ENCODE measurements at regions not wholly inside any gene's neighbourhood (a gene's known extent, or its start where the extent isn't known, plus 50 kb on each side); places are given as distances from the start of the nearest gene placed in this dataset.
"Not testable (repeated sequence)": the region's sequence is repeated elsewhere in the genome, so short reads cannot be mapped to it uniquely, and the experiment has no call there.

DNA sequence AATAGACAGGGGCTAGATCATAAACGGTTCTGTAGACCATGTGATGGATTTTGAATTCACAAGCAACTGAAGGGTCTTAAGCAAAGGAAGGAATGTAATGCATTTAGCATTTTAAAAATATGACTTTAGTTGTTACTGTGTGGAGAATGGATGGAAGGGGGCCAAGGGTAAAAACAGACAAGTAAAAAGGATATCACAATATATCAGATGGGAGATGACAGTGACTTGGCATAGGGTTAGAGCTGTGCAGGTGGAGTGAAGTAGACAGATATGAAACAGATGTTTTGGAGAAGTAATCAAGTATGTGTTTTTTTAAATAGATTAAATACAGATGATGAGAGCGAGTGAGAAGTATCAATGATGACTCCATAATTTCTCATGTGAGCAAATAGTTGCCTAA lies 1116.0 kb upstream of the TENM3 start:
- Mint-ChIP-seq H3K36me3 (ENCODE audit: unreplicated experiment) (no peaks in the 10 kb centered on the region), H3K27ac (ENCODE audit: unreplicated experiment) (no peak overlapping the region), H3K27me3 (ENCODE audit: unreplicated experiment) (no peaks in the 10 kb centered on the region), H3K4me3 (ENCODE audit: unreplicated experiment) (no peak overlapping the region), H3K4me1 (ENCODE audit: unreplicated experiment) (no peaks in the 10 kb centered on the region), H3K9me3 (ENCODE audit: unreplicated experiment) (peaks cover 20% of the 10 kb centered on the region)
- DNase-seq (ENCODE audit: extremely low spot score, unreplicated experiment): no peak
- TF ChIP-seq, protein P1, sequence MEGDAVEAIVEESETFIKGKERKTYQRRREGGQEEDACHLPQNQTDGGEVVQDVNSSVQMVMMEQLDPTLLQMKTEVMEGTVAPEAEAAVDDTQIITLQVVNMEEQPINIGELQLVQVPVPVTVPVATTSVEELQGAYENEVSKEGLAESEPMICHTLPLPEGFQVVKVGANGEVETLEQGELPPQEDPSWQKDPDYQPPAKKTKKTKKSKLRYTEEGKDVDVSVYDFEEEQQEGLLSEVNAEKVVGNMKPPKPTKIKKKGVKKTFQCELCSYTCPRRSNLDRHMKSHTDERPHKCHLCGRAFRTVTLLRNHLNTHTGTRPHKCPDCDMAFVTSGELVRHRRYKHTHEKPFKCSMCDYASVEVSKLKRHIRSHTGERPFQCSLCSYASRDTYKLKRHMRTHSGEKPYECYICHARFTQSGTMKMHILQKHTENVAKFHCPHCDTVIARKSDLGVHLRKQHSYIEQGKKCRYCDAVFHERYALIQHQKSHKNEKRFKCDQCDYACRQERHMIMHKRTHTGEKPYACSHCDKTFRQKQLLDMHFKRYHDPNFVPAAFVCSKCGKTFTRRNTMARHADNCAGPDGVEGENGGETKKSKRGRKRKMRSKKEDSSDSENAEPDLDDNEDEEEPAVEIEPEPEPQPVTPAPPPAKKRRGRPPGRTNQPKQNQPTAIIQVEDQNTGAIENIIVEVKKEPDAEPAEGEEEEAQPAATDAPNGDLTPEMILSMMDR (IDR thresholded peaks at IDR 0.05): no peak

DNA sequence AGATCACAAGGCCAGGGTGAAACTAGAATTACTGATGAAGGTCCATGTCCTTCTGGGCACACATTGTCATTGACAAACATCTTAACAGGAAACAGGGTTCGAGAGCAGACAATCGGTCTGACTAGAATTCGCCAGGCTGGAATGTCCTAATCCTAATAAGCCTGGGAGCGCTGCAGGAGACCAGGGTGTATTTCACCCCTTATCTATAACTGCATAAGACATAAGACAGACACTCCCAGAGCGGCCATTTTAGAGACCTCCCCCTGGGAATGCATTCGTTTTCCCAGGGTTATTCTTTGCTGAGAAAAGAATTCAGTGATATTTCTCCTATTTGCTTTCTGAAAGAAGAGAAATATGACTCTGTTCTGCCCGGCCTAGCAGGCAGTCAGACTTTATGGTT lies 1112.9 kb upstream of the TENM3 start:
- DNase-seq (ENCODE audit: extremely low spot score, unreplicated experiment); H3K36me3 Mint-ChIP-seq (ENCODE audit: unreplicated experiment): not testable (repeated sequence)

DNA sequence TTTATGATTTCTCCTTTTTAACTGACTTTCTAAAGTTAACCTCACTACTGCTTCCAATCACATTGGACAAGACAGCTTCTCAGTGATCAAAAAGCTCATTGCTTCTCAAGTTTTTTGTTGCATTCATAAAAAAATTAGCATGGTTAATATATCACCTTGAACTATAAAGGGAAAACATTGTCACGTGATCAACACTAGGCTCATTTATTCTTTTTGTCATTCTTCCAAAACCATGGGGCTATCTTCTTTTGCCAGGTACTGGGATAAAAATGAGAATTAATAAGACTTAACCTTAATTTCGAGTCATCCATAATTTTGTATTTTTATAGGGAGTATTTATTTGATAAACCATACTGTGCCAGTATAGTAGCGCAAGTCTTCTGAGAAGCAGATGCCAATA lies 1105.9 kb upstream of the TENM3 start:
- H3K4me1 Mint-ChIP-seq (ENCODE audit: unreplicated experiment): peaks cover 2% of the 10 kb centered on the region
- H3K27ac Mint-ChIP-seq (ENCODE audit: unreplicated experiment): no peak overlapping the region
- no peak overlapping the region for H3K4me3 Mint-ChIP-seq (ENCODE audit: unreplicated experiment)

More for the DNA sequence above, 1112.9 kb upstream of the TENM3 start:
- H3K4me1 Mint-ChIP-seq (ENCODE audit: unreplicated experiment); H3K27me3 Mint-ChIP-seq (ENCODE audit: unreplicated experiment); H3K4me3 Mint-ChIP-seq (ENCODE audit: unreplicated experiment); H3K27ac Mint-ChIP-seq (ENCODE audit: unreplicated experiment): not testable (repeated sequence)
- peaks cover 20% of the 10 kb centered on the region for H3K9me3 Mint-ChIP-seq (ENCODE audit: unreplicated experiment)

DNA sequence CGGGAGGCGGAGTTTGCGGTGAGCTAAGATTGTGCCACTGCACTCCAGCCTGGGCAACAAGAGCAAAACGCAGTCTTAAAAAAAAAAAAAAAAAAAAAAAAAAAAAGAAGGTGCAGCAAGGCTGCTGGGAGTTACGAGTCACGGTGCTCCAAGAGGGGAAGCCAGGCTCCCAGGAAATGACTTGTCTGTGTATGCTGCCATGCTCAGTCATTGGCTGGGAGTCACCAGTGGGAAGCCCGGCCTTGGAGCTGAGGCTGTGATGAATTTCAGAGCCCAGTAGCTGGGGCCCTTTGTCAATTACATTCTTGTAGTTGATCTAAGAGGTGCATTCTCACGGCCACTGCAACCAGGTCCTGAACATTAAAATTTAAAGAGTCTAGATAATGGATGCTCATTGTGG lies 1105.1 kb upstream of the TENM3 start:
- TF ChIP-seq, protein P1 (IDR thresholded peaks at IDR 0.05): no peak
- peaks cover 4% of the 10 kb centered on the region for H3K9me3 Mint-ChIP-seq (ENCODE audit: unreplicated experiment)
- DNase-seq (ENCODE audit: extremely low spot score, unreplicated experiment): no peak
- H3K4me1 Mint-ChIP-seq (ENCODE audit: unreplicated experiment): peaks cover 2% of the 10 kb centered on the region
- H3K27ac Mint-ChIP-seq (ENCODE audit: unreplicated experiment): no peak overlapping the region
- no peak overlapping the region for H3K4me3 Mint-ChIP-seq (ENCODE audit: unreplicated experiment)
- peaks cover 17% of the 10 kb centered on the region for H3K27me3 Mint-ChIP-seq (ENCODE audit: unreplicated experiment)
- no peaks in the 10 kb centered on the region for H3K36me3 Mint-ChIP-seq (ENCODE audit: unreplicated experiment)

More for the DNA sequence above, 1105.9 kb upstream of the TENM3 start:
- H3K9me3 Mint-ChIP-seq (ENCODE audit: unreplicated experiment): peaks cover 4% of the 10 kb centered on the region
- DNase-seq (ENCODE audit: extremely low spot score, unreplicated experiment): no peak
- TF ChIP-seq, protein P1 (IDR thresholded peaks at IDR 0.05): no peak
- H3K27me3 Mint-ChIP-seq (ENCODE audit: unreplicated experiment): peaks cover 14% of the 10 kb centered on the region
- H3K36me3 Mint-ChIP-seq (ENCODE audit: unreplicated experiment): no peaks in the 10 kb centered on the region

DNA sequence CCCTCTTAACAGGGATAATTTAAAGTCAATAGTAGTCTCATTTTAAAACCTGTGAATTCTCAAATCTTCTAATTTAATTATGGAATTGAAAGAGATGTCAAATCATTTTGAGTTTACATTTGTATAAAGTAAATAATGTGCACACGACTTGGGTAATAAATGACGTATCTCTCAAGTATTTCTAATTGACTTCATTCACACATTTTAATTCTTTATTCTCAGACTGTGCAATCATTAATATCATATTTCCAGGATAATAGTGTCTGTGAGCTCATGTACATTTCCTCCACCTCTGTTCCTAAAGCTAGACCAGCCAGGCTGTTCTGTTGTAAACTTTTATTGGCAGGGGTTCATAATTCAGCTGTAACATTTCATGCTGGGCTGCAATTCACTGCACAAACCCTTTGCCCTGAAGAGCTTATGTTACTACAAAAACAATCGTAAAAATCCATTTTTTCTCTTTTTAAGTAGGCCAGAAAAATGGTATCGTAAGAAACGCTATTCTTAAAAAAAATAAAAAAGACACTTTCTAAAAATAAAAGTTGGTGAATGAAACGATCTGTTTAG lies 1103.1 kb upstream of the TENM3 start:
- TF ChIP-seq, protein P1 (IDR thresholded peaks at IDR 0.05): no peak
- Mint-ChIP-seq H3K27me3 (ENCODE audit: unreplicated experiment) (peaks cover 21% of the 10 kb centered on the region), H3K36me3 (ENCODE audit: unreplicated experiment) (no peaks in the 10 kb centered on the region), H3K9me3 (ENCODE audit: unreplicated experiment) (peaks cover 4% of the 10 kb centered on the region), H3K4me1 (ENCODE audit: unreplicated experiment) (peaks cover 2% of the 10 kb centered on the region), H3K27ac (ENCODE audit: unreplicated experiment) (no peak overlapping the region), H3K4me3 (ENCODE audit: unreplicated experiment) (no peak overlapping the region)
- DNase-seq (ENCODE audit: extremely low spot score, unreplicated experiment): no peak

All from osteocyte (in vitro differentiated cells).